DND-41 (cell line): ENCODE measurements at regions not wholly inside any gene's neighbourhood (a gene's known extent, or its start where the extent isn't known, plus 50 kb on each side); places are given as distances from the start of the nearest gene placed in this dataset.

Experiments used
- ATAC-seq: fragments of 200-7000 bp; cut with Tn5 transposase; 3 replicates; pipeline ENCODE4 v1.9.1; 2021; ENCODE audit warnings: low read depth; ENCODE audit not compliant: insufficient read depth
- DNase-seq: peaks from one replicate; pipeline ENCODE4 v3.0.0-alpha.2; 2020
- H2AFZ ChIP-seq: 2 replicates; pipeline ENCODE4 v1.6.0; 2012; ENCODE audit warnings: low read depth, low read length
- H3K27ac ChIP-seq: 2 replicates; pipeline ENCODE4 v1.5.1; 2012; ENCODE audit warnings: low read length, inconsistent platforms
- H3K27me3 ChIP-seq: fragments of 200-600 bp; sonication (generic); 2 replicates; pipeline ENCODE4 v1.6.0; 2012; ENCODE audit warnings: low read length, mild to moderate bottlenecking, inconsistent platforms; ENCODE audit not compliant: insufficient read depth, poor library complexity
- H3K36me3 ChIP-seq: 2 replicates; pipeline ENCODE4 v1.5.1; 2012; ENCODE audit warnings: low read length, inconsistent platforms; ENCODE audit not compliant: insufficient read depth
- H3K4me1 ChIP-seq: 2 replicates; pipeline ENCODE4 v1.5.1; 2012; ENCODE audit warnings: mild to moderate bottlenecking, low read length; ENCODE audit not compliant: insufficient read depth
- H3K4me2 ChIP-seq: 2 replicates; pipeline ENCODE4 v1.6.0; 2012; ENCODE audit warnings: mild to moderate bottlenecking, moderate library complexity, low read length, inconsistent platforms; ENCODE audit not compliant: insufficient read depth
- H3K4me3 ChIP-seq, 2 experiments: fragments of 200-600 bp in 1 of 2; shearing (Covaris generic) in 1 of 2; 2 replicates each; pipeline ENCODE4 v1.5.1; 2012 to 2016; ENCODE audit warnings: inconsistent platforms in 2 of 2, low read length in 2 of 2, mild to moderate bottlenecking in 2 of 2, low read depth in 1 of 2, moderate library complexity in 1 of 2
- H3K79me2 ChIP-seq: 2 replicates; pipeline ENCODE4 v1.6.0; 2012; ENCODE audit warnings: low read length, inconsistent platforms; ENCODE audit not compliant: insufficient read depth
- H3K9ac ChIP-seq: 2 replicates; pipeline ENCODE4 v1.6.0; 2012; ENCODE audit warnings: low read depth, mild to moderate bottlenecking, inconsistent platforms, low read length, moderate library complexity
- H3K9me3 ChIP-seq: 2 replicates; pipeline ENCODE4 v1.5.1; 2012; ENCODE audit warnings: low read length, moderate library complexity, mild to moderate bottlenecking, inconsistent platforms; ENCODE audit not compliant: insufficient read depth, severe bottlenecking
- H4K20me1 ChIP-seq: 2 replicates; pipeline ENCODE4 v1.6.0; 2012; ENCODE audit warnings: low read length; ENCODE audit not compliant: insufficient read depth
- EZH2 ChIP-seq: IDR thresholded peaks from 3 replicates; pipeline ENCODE4 v1.6.1; 2012; ENCODE audit warnings: borderline replicate concordance, low read depth, mild to moderate bottlenecking, moderate library complexity, low read length, inconsistent platforms; ENCODE audit not compliant: severe bottlenecking
- TF ChIP-seq, protein P1 (sequence below): IDR thresholded peaks from 2 replicates; pipeline ENCODE4 v1.5.1; 2012; ENCODE audit warnings: borderline replicate concordance, low read length, moderate library complexity, mild to moderate bottlenecking; ENCODE audit not compliant: poor library complexity, severe bottlenecking; ENCODE audit errors: extremely low read depth

- H3K4me1 ChIP-seq: no peaks in the 10 kb centered on the region
- no peak overlapping the region for H3K9ac ChIP-seq
- TF ChIP-seq, protein P1, sequence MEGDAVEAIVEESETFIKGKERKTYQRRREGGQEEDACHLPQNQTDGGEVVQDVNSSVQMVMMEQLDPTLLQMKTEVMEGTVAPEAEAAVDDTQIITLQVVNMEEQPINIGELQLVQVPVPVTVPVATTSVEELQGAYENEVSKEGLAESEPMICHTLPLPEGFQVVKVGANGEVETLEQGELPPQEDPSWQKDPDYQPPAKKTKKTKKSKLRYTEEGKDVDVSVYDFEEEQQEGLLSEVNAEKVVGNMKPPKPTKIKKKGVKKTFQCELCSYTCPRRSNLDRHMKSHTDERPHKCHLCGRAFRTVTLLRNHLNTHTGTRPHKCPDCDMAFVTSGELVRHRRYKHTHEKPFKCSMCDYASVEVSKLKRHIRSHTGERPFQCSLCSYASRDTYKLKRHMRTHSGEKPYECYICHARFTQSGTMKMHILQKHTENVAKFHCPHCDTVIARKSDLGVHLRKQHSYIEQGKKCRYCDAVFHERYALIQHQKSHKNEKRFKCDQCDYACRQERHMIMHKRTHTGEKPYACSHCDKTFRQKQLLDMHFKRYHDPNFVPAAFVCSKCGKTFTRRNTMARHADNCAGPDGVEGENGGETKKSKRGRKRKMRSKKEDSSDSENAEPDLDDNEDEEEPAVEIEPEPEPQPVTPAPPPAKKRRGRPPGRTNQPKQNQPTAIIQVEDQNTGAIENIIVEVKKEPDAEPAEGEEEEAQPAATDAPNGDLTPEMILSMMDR: no peak
- no peak for TF ChIP-seq EZH2
- no peak overlapping the region for H2AFZ ChIP-seq
- H3K9me3 ChIP-seq: no peaks in the 10 kb centered on the region
- DNase-seq (no peak), ATAC-seq (no peak)
- no peaks in the 10 kb centered on the region for H4K20me1 ChIP-seq
- H3K36me3 ChIP-seq: no peaks in the 10 kb centered on the region
- no peaks in the 10 kb centered on the region for H3K79me2 ChIP-seq
- no peak overlapping the region for H3K4me3 ChIP-seq
- H3K4me2 ChIP-seq: no peak overlapping the region
- H3K27ac ChIP-seq: no peak overlapping the region
- no peaks in the 10 kb centered on the region for H3K27me3 ChIP-seq
These were observed 96.7 kb upstream of the ADO start for GRCh38 chr10:62707810-62708209.

GRCh38 chr10:62708569-62708968 is 96.0 kb upstream of the ADO start:
- Histone ChIP-seq H3K9ac (no peak overlapping the region), H3K4me2 (no peak overlapping the region), H3K27ac (no peak overlapping the region), H2AFZ (no peak overlapping the region), H3K4me3 (no peak overlapping the region), H3K9me3 (no peaks in the 10 kb centered on the region), H4K20me1 (no peaks in the 10 kb centered on the region), H3K27me3 (no peaks in the 10 kb centered on the region), H3K79me2 (no peaks in the 10 kb centered on the region), H3K4me1 (no peaks in the 10 kb centered on the region), H3K36me3 (no peaks in the 10 kb centered on the region)
- TF ChIP-seq EZH2: no peak
- TF ChIP-seq, protein P1: no peak
- ATAC-seq: no peak
- no peak for DNase-seq

DNA sequence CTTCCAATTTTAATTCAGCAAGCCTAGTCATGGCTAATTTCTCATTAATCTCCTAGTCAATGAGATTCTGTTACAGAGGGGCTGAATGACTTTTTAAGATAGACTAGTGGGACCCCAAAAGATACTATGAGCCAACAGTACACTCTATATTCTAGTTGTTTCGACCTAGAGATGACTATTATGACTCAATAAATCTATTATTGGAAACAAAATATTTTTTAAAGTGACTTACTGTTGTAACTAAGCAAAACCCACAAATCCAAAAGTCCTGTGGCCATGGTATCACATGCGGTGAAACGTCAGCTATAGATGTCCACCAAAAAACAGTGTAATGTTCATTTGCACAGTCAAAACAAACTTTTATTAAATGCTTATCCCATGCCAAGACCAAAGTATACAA is 95.3 kb upstream of the ADO start:
- Histone ChIP-seq H3K27me3 (no peaks in the 10 kb centered on the region), H3K27ac (no peak overlapping the region), H3K4me3 (no peak overlapping the region), H3K9me3 (no peaks in the 10 kb centered on the region), H3K9ac (no peak overlapping the region), H3K79me2 (no peaks in the 10 kb centered on the region), H3K36me3 (no peaks in the 10 kb centered on the region), H3K4me1 (no peaks in the 10 kb centered on the region), H2AFZ (no peak overlapping the region), H4K20me1 (no peaks in the 10 kb centered on the region), H3K4me2 (no peak overlapping the region)
- no peak for DNase-seq
- TF ChIP-seq, protein P1: no peak
- no peak for TF ChIP-seq EZH2
- ATAC-seq: no peak

GRCh38 chr10:62710182-62710581 is 94.3 kb upstream of the ADO start:
- TF ChIP-seq, protein P1: no peak
- TF ChIP-seq EZH2: no peak
- Histone ChIP-seq H3K4me1 (no peaks in the 10 kb centered on the region), H4K20me1 (no peaks in the 10 kb centered on the region), H3K9ac (no peak overlapping the region), H3K4me2 (no peak overlapping the region), H3K9me3 (no peaks in the 10 kb centered on the region), H3K27ac (no peak overlapping the region), H3K79me2 (no peaks in the 10 kb centered on the region), H3K27me3 (no peaks in the 10 kb centered on the region), H3K4me3 (no peak overlapping the region), H3K36me3 (no peaks in the 10 kb centered on the region), H2AFZ (no peak overlapping the region)
- ATAC-seq (no peak), DNase-seq (no peak)
